Ascending aorta (tissue), 2 donors: ENCODE measurements at regions not wholly inside any gene's neighbourhood (a gene's known extent, or its start where the extent isn't known, plus 50 kb on each side); places are given as distances from the start of the nearest gene placed in this dataset.

ENCODE experiments used
- DNase-seq, 2 donors: peaks; one replicate each; pipeline ENCODE4 v3.0.0-alpha.2; 2019; ENCODE audit warnings: low spot score in 2 of 2
- H3K27ac ChIP-seq, 2 donors: fragments of 200-600 bp; sonication (generic); one replicate each; pipeline ENCODE4 v1.5.1; 2016 to 2017; ENCODE audit warnings: mild to moderate bottlenecking in 1 of 2
- H3K27me3 ChIP-seq: fragments of 200-600 bp; sonication (generic); one replicate; pipeline ENCODE4 v1.5.1; 2017
- H3K36me3 ChIP-seq, 2 donors: fragments of 200-600 bp; sonication (generic); one replicate each; pipeline ENCODE4 v1.5.1; 2016
- H3K4me1 ChIP-seq, 2 donors: fragments of 200-600 bp; sonication (generic); one replicate each; pipeline ENCODE4 v1.5.1; 2016 to 2017; ENCODE audit warnings: mild to moderate bottlenecking in 1 of 2
- H3K4me3 ChIP-seq, 2 donors: fragments of 200-600 bp; sonication (generic); one replicate each; pipeline ENCODE4 v1.5.1; 2016 to 2017; ENCODE audit warnings: mild to moderate bottlenecking in 1 of 2
- H3K9me3 ChIP-seq, 2 donors: fragments of 200-600 bp; sonication (generic); one replicate each; pipeline ENCODE4 v1.5.1; 2016
- CTCF ChIP-seq, 3 experiments: fragments of 200-600 bp in 2 of 3; fragments of 450-650 bp in 1 of 3; sonication (generic) in 2 of 3; IDR thresholded peaks; one replicate each; pipeline ENCODE4 v1.5.1; 2016 to 2019; ENCODE audit warnings: antibody characterized with exemption in 3 of 3, mild to moderate bottlenecking in 1 of 3, moderate library complexity in 1 of 3
- intact Hi-C: fragments of 100-400 bp; cut with DNase I; formaldehyde crosslinking; loops from one replicate; pipeline ENCODE4 v1.15.1; 2023

DNA sequence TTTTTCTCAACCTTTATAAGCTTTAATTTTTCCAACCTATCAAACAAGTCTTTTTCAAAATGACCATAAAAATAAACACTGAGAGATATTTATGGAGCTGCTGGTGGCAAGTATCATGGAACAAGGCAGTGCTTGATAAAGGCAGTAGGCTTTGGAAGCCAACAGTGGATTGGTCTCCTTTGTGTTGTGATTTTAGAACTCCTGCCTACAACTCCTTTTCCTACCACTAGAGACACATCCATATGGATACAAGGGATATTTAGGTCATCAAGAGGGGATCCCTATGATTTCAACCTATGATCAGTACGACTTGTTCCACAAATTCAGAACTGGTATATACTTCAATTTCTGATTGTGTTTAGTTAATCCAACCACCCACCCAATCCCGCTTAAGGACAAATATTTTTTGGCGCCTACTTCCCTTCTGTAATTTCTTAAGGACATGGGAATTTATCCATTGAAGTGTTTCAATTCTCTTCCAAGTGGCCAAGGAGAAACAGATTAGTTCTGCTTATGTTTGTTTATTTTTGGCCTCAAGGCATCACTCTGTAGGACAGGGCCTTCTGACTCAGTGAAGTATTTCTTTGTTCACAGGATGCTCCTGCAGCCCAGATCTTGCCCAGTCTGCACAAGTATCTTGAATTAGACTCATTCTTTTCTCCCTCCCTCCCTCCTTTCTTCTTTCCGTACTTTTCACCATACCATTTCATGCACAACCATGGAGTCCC, 2119.6 kb upstream of the PIK3C3 start:
- no peak overlapping the region for H3K27ac ChIP-seq
- DNase-seq: no peak
- H3K4me3 ChIP-seq: no peak overlapping the region
- no peaks in the 10 kb centered on the region for H3K9me3 ChIP-seq
- no peaks in the 10 kb centered on the region for H3K36me3 ChIP-seq
- intact Hi-C loops: no loop called here
- H3K4me1 ChIP-seq: no peaks in the 10 kb centered on the region
- no peak for TF ChIP-seq CTCF (IDR thresholded peaks at IDR 0.05)
- H3K27me3 ChIP-seq: no peaks in the 10 kb centered on the region

DNA sequence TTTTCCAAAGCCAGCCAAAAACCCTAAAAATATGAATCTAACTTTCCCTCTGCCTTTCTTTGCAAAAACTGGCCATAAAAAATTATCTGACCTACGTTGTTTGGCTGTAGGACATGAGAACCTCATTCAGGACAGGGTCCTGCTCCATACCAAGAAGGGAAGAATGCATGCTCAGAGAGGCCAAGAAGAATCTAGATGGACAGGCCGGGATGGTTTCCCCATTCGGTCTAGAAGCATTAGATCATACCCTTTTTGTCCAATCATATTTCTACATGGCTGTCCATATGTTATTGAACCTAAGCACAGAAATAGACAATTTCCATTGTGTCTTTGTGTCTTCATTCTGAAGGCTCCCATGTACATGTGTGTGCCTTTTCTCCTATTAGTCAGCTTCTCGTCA, 2120.4 kb upstream of the PIK3C3 start:
- H3K4me3 ChIP-seq: no peak overlapping the region
- intact Hi-C loops: no loop called here
- no peaks in the 10 kb centered on the region for H3K36me3 ChIP-seq
- DNase-seq: no peak
- no peaks in the 10 kb centered on the region for H3K9me3 ChIP-seq
- no peak overlapping the region for H3K27ac ChIP-seq
- H3K27me3 ChIP-seq: no peaks in the 10 kb centered on the region
- no peak for TF ChIP-seq CTCF (IDR thresholded peaks at IDR 0.05)
- no peaks in the 10 kb centered on the region for H3K4me1 ChIP-seq

DNA sequence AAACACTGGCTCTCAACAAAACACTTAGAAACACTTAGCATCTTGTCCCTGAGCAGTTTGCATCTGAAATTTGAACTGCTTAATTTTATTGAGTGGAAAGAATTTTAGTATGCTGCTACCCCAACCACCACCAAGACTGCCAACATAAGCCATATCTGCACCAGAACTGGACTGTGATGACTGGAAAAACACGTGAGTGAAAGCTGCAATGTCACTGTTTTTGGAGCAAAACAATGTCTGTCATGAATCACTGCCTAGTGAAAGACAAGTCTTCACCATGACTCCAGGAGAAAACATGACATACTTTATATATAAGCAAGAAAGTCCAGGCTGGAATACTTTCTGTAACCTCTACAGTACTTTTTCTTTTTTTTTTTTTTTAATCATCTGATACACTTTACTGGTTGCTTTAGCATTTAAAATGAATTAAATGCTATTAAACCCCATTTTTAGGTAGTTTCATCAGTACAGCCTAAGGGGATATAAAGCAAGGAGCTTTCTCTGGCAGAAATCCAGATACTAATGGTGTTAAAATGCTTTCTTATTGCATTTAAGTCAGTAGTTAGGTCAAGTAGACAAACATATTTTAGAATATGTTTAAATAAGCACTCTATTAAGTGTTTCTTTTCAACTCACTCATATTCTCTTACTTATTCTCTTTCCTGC, 2129.4 kb upstream of the PIK3C3 start:
- no peak for TF ChIP-seq CTCF (IDR thresholded peaks at IDR 0.05)
- no peak overlapping the region for H3K4me3 ChIP-seq

DNA sequence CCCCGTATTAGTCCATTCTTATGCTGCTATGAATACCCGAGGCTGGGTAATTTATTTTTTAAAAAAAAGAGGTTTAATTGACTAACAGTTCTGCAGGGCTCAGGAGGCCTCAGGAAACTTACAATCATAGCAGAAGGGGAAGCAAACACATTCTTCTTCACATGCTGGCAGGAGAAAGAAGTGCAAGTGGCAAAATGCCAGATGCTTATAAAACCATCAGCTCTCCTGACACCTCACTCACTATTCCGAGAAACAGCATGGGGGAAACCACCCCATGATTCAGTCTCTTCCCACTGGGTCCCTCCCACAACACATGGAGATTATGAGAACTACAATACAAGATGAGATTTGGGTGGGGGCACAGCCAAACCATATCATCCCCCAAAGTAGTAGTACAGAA, 2148.5 kb upstream of the PIK3C3 start:
- no peak for DNase-seq
- peaks cover 0 to 6% of the 10 kb centered on the region in 2 donors for H3K9me3 ChIP-seq
- no peaks in the 10 kb centered on the region for H3K4me1 ChIP-seq
- no peak overlapping the region for H3K27ac ChIP-seq
- H3K36me3 ChIP-seq: no peaks in the 10 kb centered on the region
- H3K4me3 ChIP-seq: no peak overlapping the region
- no peaks in the 10 kb centered on the region for H3K27me3 ChIP-seq
- intact Hi-C loops: no loop called here
- TF ChIP-seq CTCF (IDR thresholded peaks at IDR 0.05): no peak

More for the DNA sequence above, 2129.4 kb upstream of the PIK3C3 start:
- intact Hi-C loops: no loop called here
- H3K9me3 ChIP-seq: no peaks in the 10 kb centered on the region
- no peaks in the 10 kb centered on the region for H3K36me3 ChIP-seq
- H3K4me1 ChIP-seq: no peaks in the 10 kb centered on the region
- no peak for DNase-seq
- no peaks in the 10 kb centered on the region for H3K27me3 ChIP-seq
- H3K27ac ChIP-seq: no peak overlapping the region

- H3K36me3 ChIP-seq: no peaks in the 10 kb centered on the region
- intact Hi-C loops: no loop called here
- H3K27ac ChIP-seq: no peak overlapping the region
- no peak for TF ChIP-seq CTCF (IDR thresholded peaks at IDR 0.05)
- peaks cover 0 to 4% of the 10 kb centered on the region in 2 donors for H3K9me3 ChIP-seq
- no peak overlapping the region for H3K4me3 ChIP-seq
- no peaks in the 10 kb centered on the region for H3K4me1 ChIP-seq
- no peak for DNase-seq
- no peaks in the 10 kb centered on the region for H3K27me3 ChIP-seq
Observed at GRCh38 chr18:39805218-39805617, 2149.8 kb upstream of the PIK3C3 start.
